Motor neuron (in vitro differentiated cells): ENCODE measurements at regions not wholly inside any gene's neighbourhood (a gene's known extent, or its start where the extent isn't known, plus 50 kb on each side); places are given as distances from the start of the nearest gene placed in this dataset.
A peak's percentile ranks its signal among the peaks of the same experiment; 100 is the strongest.
"Not testable (repeated sequence)": the region's sequence is repeated elsewhere in the genome, so short reads cannot be mapped to it uniquely, and the experiment has no call there.

Experiments
- ATAC-seq, 8 experiments: fragments of 200-7000 bp; cut with Tn5 transposase; replicated peaks in 6 of 8; 2 replicates each; pipeline ENCODE4 v1.8.0; 2021; ENCODE audit warnings: mild to moderate bottlenecking in 8 of 8, moderate library complexity in 8 of 8
- H3K27ac ChIP-seq, 2 donors: fragments of 250-450 bp; sonication (Bioruptor Pico); 2 replicates each; pipeline ENCODE4 v1.9.0; 2021; ENCODE audit warnings: antibody characterized with exemption in 2 of 2, mild to moderate bottlenecking in 2 of 2, moderate library complexity in 1 of 2
- H3K4me1 ChIP-seq, 2 donors: fragments of 250-450 bp; sonication (Bioruptor Pico); replicated peaks in 1 of 2; 2 replicates each; pipeline ENCODE4 v1.6.1; 2021; ENCODE audit warnings: antibody characterized with exemption in 2 of 2, mild to moderate bottlenecking in 2 of 2, moderate library complexity in 1 of 2
- H3K4me3 ChIP-seq, 5 donors: fragments of 250-450 bp; sonication (Bioruptor Pico); 2 replicates each; pipeline ENCODE4 v1.9.0; 2021; ENCODE audit warnings: antibody characterized with exemption in 5 of 5, mild to moderate bottlenecking in 5 of 5, moderate library complexity in 4 of 5
- WGBS, 10 experiments: fragments of 450-650 bp; shearing (Covaris generic); methylation state at CpG; one replicate each; pipeline ENCODE4 v1.0.0; 2022; 5-methylcytosine and 5-hydroxymethylcytosine counted together
- in situ Hi-C, 9 experiments: fragments of 400-800 bp; cut with MboI; loops; one replicate each; pipeline ENCODE4 v1.15.0; 2021; ENCODE audit warnings: low sequenced_read_pairs in 9 of 9, low pct_unique_long_range_greater_than_20kb in 2 of 9; ENCODE audit not compliant: unreplicated experiment in 9 of 9

DNA sequence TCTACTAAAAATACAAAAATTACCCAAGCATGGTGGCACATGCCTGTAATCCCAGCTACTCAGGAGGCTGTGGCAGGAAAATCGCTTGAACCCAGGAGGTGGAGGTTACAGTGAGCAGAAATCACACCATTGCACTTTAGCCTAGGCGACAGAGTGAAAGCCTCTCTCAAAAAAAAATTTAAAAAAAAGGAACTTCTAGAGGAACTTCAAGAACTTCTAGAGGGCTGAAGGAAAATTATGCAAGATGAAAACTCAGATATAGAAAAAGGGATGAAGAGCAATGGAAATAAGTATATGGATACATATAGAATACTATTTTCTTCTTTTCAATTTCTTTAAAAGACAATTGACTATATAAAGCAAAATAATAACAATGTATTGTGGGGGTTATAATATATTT, 51.2 kb upstream of the PRR5 start:
- H3K4me1 ChIP-seq = no peaks in the 10 kb centered on the region
- 72 to 100% (median 89%) methylated on average over 1 to 2 of the region's 2 CpGs; no CpG with 5 or more reads in 1 of the 10 experiments for WGBS, 10 experiments
- no peak overlapping the region for H3K4me3 ChIP-seq
- in situ Hi-C loops = no loop called here
- H3K27ac ChIP-seq = no peak overlapping the region
- ATAC-seq = no peak

GRCh38 chr22:44648821-44649565, 53.0 kb upstream of the PRR5 start:
- Histone ChIP-seq H3K4me3 (no peak overlapping the region), H3K27ac (no peak overlapping the region), H3K4me1 (no peaks in the 10 kb centered on the region)
- peak in 5 of 8 experiments; percentile 12 to 88 (median 82) for ATAC-seq
- in situ Hi-C loops = loop anchor here in 7 of 9 experiments (25.0 kb wide), 4 partner anchors 562 to 1262 kb away; partner anchors contain the start of gene PARVB (in 1 of the 7)
- 0 to 100% (median 46%) methylated on average over 1 to 15 of the region's 20 CpGs; no CpG with 5 or more reads in 2 of the 10 experiments for WGBS, 10 experiments

GRCh38 chr22:44648085-44648820, 53.8 kb upstream of the PRR5 start:
- H3K4me3 ChIP-seq = no peak overlapping the region
- WGBS, 10 experiments = 20 to 100% (median 92%) methylated on average over 1 to 5 of the region's 12 CpGs; no CpG with 5 or more reads in 5 of the 10 experiments
- no peaks in the 10 kb centered on the region for H3K4me1 ChIP-seq
- H3K27ac ChIP-seq = no peak overlapping the region
- peak in 5 of 8 experiments; percentile 27 to 76 (median 67) for ATAC-seq
- in situ Hi-C loops = loop anchor here in 7 of 9 experiments (25.0 kb wide), 4 partner anchors 561 to 1261 kb away; partner anchors contain the start of gene PARVB (in 1 of the 7)

DNA sequence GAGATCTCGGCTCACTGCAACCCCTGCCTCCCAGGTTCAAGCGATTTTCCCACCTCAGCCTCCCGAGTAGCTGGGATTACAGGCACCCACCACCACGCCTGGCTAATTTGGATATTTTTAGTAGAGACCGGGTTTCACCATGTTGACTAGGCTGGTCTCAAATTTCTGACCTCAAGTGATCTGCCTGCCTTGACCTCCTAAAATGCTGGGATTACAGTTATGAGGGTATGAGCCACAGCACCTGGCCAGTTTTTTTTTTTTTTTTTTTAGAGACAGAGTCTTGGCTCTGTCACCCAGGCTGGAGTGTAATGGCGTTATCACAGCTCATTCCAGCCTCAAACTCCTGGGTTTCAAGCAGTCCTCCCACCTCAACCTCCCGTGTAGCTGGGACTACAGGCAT, 54.9 kb upstream of the PRR5 start:
- Histone ChIP-seq H3K27ac (no peak overlapping the region), H3K4me1 (no peaks in the 10 kb centered on the region), H3K4me3 (no peak overlapping the region)
- in situ Hi-C loops = loop anchor here in 7 of 9 experiments (25.0 kb wide), 4 partner anchors 560 to 1260 kb away; partner anchors contain the start of gene PARVB (in 1 of the 7)
- WGBS, 10 experiments = 81 to 100% (median 93%) methylated on average over 1 to 5 of the region's 7 CpGs; no CpG with 5 or more reads in 2 of the 10 experiments
- ATAC-seq = no peak

GRCh38 chr22:44646668-44647067, 55.3 kb upstream of the PRR5 start:
- in situ Hi-C loops = loop anchor here in 7 of 9 experiments (25.0 kb wide), 4 partner anchors 559 to 1259 kb away; partner anchors contain the start of gene PARVB (in 1 of the 7)
- H3K4me3 ChIP-seq = no peak overlapping the region
- peak in 2 of 8 experiments; percentile 41 to 45 for ATAC-seq
- no peak overlapping the region for H3K27ac ChIP-seq
- WGBS, 10 experiments = 20 to 70% (median 35%) methylated on average over 1 to 2 of the region's 6 CpGs; no CpG with 5 or more reads in 7 of the 10 experiments
- H3K4me1 ChIP-seq = no peaks in the 10 kb centered on the region

DNA sequence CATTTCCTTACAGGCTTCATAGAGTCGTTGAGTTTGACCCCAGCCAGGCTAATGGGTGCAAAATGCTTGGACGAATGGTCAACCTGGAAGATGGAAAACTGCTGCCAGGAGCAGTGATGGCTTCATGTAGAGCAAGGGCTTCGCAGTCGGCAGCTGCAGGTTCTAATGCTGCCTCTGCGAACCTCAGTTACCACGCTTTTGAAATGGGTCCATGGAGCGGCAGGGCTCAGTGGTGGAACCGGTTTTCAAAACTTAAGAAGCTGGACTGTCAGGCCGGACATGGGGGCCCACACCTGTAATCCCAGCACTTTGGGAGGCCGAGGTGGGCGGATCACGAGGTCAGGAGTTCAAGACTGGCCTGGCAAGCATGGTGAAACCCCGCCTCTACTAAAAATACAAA, 55.9 kb upstream of the PRR5 start:
- in situ Hi-C loops = loop anchor here in 7 of 9 experiments (25.0 kb wide), 4 partner anchors 559 to 1259 kb away; partner anchors contain the start of gene PARVB (in 1 of the 7)
- no peak for ATAC-seq
- 20 to 94% (median 83%) methylated on average over 1 to 10 of the region's 13 CpGs; no CpG with 5 or more reads in 4 of the 10 experiments for WGBS, 10 experiments
- no peaks in the 10 kb centered on the region for H3K4me1 ChIP-seq
- H3K27ac ChIP-seq = no peak overlapping the region
- no peak overlapping the region for H3K4me3 ChIP-seq

- 60 to 100% (median 85%) methylated on average over 1 to 3 of the region's 11 CpGs; no CpG with 5 or more reads in 6 of the 10 experiments for WGBS, 10 experiments
- in situ Hi-C loops = loop anchor here in 7 of 9 experiments (25.0 kb wide), 4 partner anchors 558 to 1258 kb away; partner anchors contain the start of gene PARVB (in 1 of the 7)
- H3K4me3 ChIP-seq = no peak overlapping the region
- ATAC-seq = no peak
- H3K27ac ChIP-seq = no peak overlapping the region
- no peaks in the 10 kb centered on the region for H3K4me1 ChIP-seq
These were observed 56.5 kb upstream of the PRR5 start for GRCh38 chr22:44645531-44645930.

- Histone ChIP-seq H3K4me1 (peaks cover 0 to 4% of the 10 kb centered on the region in 2 donors), H3K4me3 (no peak overlapping the region), H3K27ac (no peak overlapping the region)
- 52 to 90% (median 78%) methylated on average over 1 to 4 of the region's 4 CpGs; no CpG with 5 or more reads in 2 of the 10 experiments for WGBS, 10 experiments
- in situ Hi-C loops = loop anchor here in 7 of 9 experiments (25.0 kb wide), 4 partner anchors 558 to 1258 kb away; partner anchors contain the start of gene PARVB (in 1 of the 7)
- no peak for ATAC-seq
These were observed 56.9 kb upstream of the PRR5 start for GRCh38 chr22:44645083-44645482.

DNA sequence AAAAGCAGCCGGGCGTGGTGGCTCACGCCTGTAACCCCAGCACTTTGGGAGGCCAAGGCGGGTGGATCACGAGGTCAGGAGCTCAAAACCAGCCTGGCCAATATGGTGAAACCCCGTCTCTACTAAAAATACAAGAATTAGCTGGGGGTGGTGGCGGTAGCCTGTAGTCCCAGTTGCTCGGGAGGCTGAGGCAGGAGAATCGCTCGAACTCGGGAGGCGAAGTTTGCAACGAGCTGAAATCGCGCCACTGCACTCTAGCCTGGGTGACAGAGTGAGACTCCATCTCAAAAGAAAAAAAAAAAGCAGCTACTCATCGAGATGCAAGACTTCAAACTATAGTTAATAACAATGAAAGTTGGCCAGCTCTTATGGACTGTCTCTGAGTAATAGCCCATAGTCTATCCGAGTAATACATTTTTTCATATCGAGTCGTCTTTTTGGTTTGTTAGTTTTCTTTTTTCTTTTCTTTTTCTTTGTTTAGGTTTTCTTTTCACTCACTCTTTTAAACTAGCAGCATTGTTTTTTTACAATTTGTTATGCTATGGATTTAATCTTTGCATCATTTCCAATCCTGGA, 58.4 kb upstream of the PRR5 start:
- 57 to 100% (median 91%) methylated on average over 1 to 19 of the region's 19 CpGs; no CpG with 5 or more reads in 1 of the 10 experiments for WGBS, 10 experiments
- H3K4me3 ChIP-seq, ATAC-seq, H3K27ac ChIP-seq: not testable (repeated sequence)
- in situ Hi-C loops = loop anchor here in 7 of 9 experiments (25.0 kb wide), 4 partner anchors 556 to 1256 kb away; partner anchors contain the start of gene PARVB (in 1 of the 7)
- H3K4me1 ChIP-seq = peaks cover 6 to 15% of the 10 kb centered on the region in 2 donors

DNA sequence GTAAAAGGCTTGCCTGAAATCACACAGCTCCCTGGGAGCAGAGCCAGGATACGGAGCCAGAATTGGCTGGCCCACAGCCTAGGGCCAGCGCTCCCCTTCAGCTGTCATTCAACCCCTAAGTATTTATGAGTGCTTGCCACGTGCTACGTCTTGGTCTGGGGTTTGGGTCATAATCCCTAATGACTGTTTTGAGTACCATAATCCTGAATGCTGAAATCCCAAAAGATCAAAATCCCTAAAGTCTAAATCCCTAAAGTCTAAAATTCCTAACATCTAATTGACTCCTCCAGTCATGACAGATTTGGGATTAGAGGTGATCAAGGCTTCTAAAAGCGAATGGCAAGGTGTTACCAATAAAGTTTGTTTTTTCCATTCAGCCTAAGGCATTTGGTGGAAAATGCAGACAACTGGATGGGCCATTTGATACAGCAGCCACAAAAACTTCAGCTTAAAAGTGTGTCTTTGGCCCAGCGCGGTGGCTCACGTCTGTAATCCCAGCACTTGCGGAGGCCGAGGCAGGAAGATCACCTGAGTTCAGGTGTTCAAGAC, 59.8 kb upstream of the PRR5 start:
- 40 to 100% (median 91%) methylated on average over 1 to 10 of the region's 10 CpGs; no CpG with 5 or more reads in 3 of the 10 experiments for WGBS, 10 experiments
- Histone ChIP-seq H3K4me3 (no peak overlapping the region), H3K4me1 (peaks cover 6 to 17% of the 10 kb centered on the region in 2 donors), H3K27ac (no peak overlapping the region)
- no peak for ATAC-seq
- in situ Hi-C loops = loop anchor here in 7 of 9 experiments (25.0 kb wide), 4 partner anchors 555 to 1255 kb away; partner anchors contain the start of gene PARVB (in 1 of the 7)

GRCh38 chr22:44640618-44641155, 61.3 kb upstream of the PRR5 start:
- WGBS, 10 experiments = 21 to 80% (median 74%) methylated on average over 2 to 7 of the region's 12 CpGs; no CpG with 5 or more reads in 7 of the 10 experiments

More at GRCh38 chr22:44640618-44641155, 61.3 kb upstream of the PRR5 start:
- Histone ChIP-seq H3K4me3 (no peak overlapping the region), H3K27ac (no peak overlapping the region), H3K4me1 (peaks cover 6 to 17% of the 10 kb centered on the region in 2 donors)
- in situ Hi-C loops = loop anchor here in 7 of 9 experiments (25.0 kb wide), 4 partner anchors 553 to 1253 kb away; partner anchors contain the start of gene PARVB (in 1 of the 7)
- peak in 1 of 8 experiments; percentile 34 for ATAC-seq
